GM10266 (cell line): ENCODE measurements at regions not wholly inside any gene's neighbourhood (a gene's known extent, or its start where the extent isn't known, plus 50 kb on each side); places are given as distances from the start of the nearest gene placed in this dataset.

Experiments
- DNase-seq: peaks from one replicate; pipeline ENCODE4 v3.0.0; 2012; ENCODE audit errors: extremely low spot score
- TF ChIP-seq, protein P1 (sequence below): IDR thresholded peaks from 2 replicates; pipeline ENCODE4 v1.5.1; 2012; ENCODE audit warnings: mild to moderate bottlenecking, low read depth; ENCODE audit not compliant: control insufficient read depth, insufficient read depth; ENCODE audit errors: missing control alignments

- TF ChIP-seq, protein P1, sequence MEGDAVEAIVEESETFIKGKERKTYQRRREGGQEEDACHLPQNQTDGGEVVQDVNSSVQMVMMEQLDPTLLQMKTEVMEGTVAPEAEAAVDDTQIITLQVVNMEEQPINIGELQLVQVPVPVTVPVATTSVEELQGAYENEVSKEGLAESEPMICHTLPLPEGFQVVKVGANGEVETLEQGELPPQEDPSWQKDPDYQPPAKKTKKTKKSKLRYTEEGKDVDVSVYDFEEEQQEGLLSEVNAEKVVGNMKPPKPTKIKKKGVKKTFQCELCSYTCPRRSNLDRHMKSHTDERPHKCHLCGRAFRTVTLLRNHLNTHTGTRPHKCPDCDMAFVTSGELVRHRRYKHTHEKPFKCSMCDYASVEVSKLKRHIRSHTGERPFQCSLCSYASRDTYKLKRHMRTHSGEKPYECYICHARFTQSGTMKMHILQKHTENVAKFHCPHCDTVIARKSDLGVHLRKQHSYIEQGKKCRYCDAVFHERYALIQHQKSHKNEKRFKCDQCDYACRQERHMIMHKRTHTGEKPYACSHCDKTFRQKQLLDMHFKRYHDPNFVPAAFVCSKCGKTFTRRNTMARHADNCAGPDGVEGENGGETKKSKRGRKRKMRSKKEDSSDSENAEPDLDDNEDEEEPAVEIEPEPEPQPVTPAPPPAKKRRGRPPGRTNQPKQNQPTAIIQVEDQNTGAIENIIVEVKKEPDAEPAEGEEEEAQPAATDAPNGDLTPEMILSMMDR = no peak
These were observed 55.0 kb upstream of the CERS6 start for GRCh38 chr2:168401048-168401556.

GRCh38 chr2:168401771-168402170 lies 54.3 kb upstream of the CERS6 start:
- TF ChIP-seq, protein P1 = no peak
- no peak for DNase-seq

More at GRCh38 chr2:168401048-168401556, 55.0 kb upstream of the CERS6 start:
- DNase-seq = no peak

- DNase-seq = no peak
- TF ChIP-seq, protein P1 = no peak
These were observed 53.5 kb upstream of the CERS6 start for GRCh38 chr2:168402531-168402930.

DNA sequence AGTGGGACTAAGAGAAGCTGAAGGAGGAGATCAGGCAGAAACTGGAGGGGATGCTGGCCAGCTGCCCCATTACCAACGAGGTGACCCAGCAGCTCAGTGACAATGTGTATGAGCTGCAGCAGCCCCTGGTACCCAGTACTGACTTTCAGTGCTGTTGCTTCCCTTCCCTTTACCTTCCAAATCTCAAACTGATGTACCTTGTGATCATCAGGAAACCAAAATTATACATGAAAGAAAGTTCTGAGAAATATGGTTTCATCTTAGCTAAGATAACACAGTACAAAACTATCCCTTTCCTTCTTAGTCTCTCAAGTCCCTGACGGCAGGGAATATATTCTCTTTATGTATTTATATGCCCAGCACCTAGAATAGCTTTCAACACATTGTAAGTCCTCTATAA lies 52.3 kb upstream of the CERS6 start:
- TF ChIP-seq, protein P1 = no peak
- no peak for DNase-seq

- TF ChIP-seq, protein P1 = no peak
- no peak for DNase-seq
These were observed 51.3 kb upstream of the CERS6 start for GRCh38 chr2:168404764-168405163.
